Effector memory CD8-positive, alpha-beta T cell (primary cell): ENCODE measurements at regions not wholly inside any gene's neighbourhood (a gene's known extent, or its start where the extent isn't known, plus 50 kb on each side); places are given as distances from the start of the nearest gene placed in this dataset.
A peak's percentile ranks its signal among the peaks of the same experiment; 100 is the strongest.

Source experiments
- ATAC-seq: fragments of 150-1000 bp; cut with Tn5 transposase; replicated peaks from 2 replicates; pipeline ENCODE4 v1.10.0; 2021; ENCODE audit warnings: mild to moderate bottlenecking, moderate library complexity
- DNase-seq, 3 experiments: peaks; one replicate each; pipeline ENCODE4 v3.0.0; 2021
- H3K27ac Mint-ChIP-seq, 2 donors: one replicate each; pipeline ENCODE4 v1.8.0; 2022; ENCODE audit warnings: mild to moderate bottlenecking in 2 of 2, mixed read lengths in 2 of 2, moderate library complexity in 2 of 2
- H3K27me3 Mint-ChIP-seq, 2 donors: one replicate each; pipeline ENCODE4 v1.8.0; 2022; ENCODE audit warnings: mixed read lengths in 2 of 2
- H3K36me3 Mint-ChIP-seq: one replicate; pipeline ENCODE4 v1.8.0; 2022; ENCODE audit warnings: mild to moderate bottlenecking, moderate library complexity, mixed read lengths; ENCODE audit not compliant: insufficient read depth
- H3K4me1 Mint-ChIP-seq, 2 donors: one replicate each; pipeline ENCODE4 v1.8.0; 2022; ENCODE audit warnings: low read depth in 2 of 2, mixed read lengths in 2 of 2
- H3K4me3 Mint-ChIP-seq, 2 donors: one replicate each; pipeline ENCODE4 v1.8.0; 2022; ENCODE audit warnings: mild to moderate bottlenecking in 2 of 2, mixed read lengths in 2 of 2, moderate library complexity in 2 of 2
- H3K9me3 Mint-ChIP-seq, 2 donors: one replicate each; pipeline ENCODE4 v1.8.0; 2022; ENCODE audit warnings: mixed read lengths in 2 of 2

- H3K36me3 Mint-ChIP-seq, result no peaks in the 10 kb centered on the region
- DNase-seq (no peak), ATAC-seq (no peak)
- peaks cover 0 to 1% of the 10 kb centered on the region in 2 donors for H3K4me1 Mint-ChIP-seq
- no peak overlapping the region for H3K4me3 Mint-ChIP-seq
- peaks cover 15 to 16% of the 10 kb centered on the region in 2 donors for H3K27me3 Mint-ChIP-seq
- H3K27ac Mint-ChIP-seq, result no peak overlapping the region
- H3K9me3 Mint-ChIP-seq, result no peaks in the 10 kb centered on the region
These were observed 88.7 kb downstream of the TENT5C start for GRCh38 chr1:117694543-117694942.

- H3K36me3 Mint-ChIP-seq, result no peaks in the 10 kb centered on the region
- peaks cover 11 to 16% of the 10 kb centered on the region in 2 donors for H3K27me3 Mint-ChIP-seq
- DNase-seq (no peak), ATAC-seq (no peak)
- no peak overlapping the region for H3K27ac Mint-ChIP-seq
- H3K4me1 Mint-ChIP-seq, result peaks cover 0 to 1% of the 10 kb centered on the region in 2 donors
- no peaks in the 10 kb centered on the region for H3K9me3 Mint-ChIP-seq
- no peak overlapping the region for H3K4me3 Mint-ChIP-seq
These were observed 90.1 kb downstream of the TENT5C start for GRCh38 chr1:117695796-117696490.

- peaks cover 0 to 1% of the 10 kb centered on the region in 2 donors for H3K4me1 Mint-ChIP-seq
- DNase-seq, result no peak
- ATAC-seq, result no peak
- H3K27me3 Mint-ChIP-seq, result peaks cover 6 to 16% of the 10 kb centered on the region in 2 donors
- no peak overlapping the region for H3K27ac Mint-ChIP-seq
- no peak overlapping the region for H3K4me3 Mint-ChIP-seq
- H3K36me3 Mint-ChIP-seq, result no peaks in the 10 kb centered on the region
- no peaks in the 10 kb centered on the region for H3K9me3 Mint-ChIP-seq
These were observed 90.7 kb downstream of the TENT5C start for GRCh38 chr1:117696561-117696960.

- H3K27ac Mint-ChIP-seq, result no peak overlapping the region
- no peaks in the 10 kb centered on the region for H3K36me3 Mint-ChIP-seq
- H3K4me3 Mint-ChIP-seq, result no peak overlapping the region
- H3K27me3 Mint-ChIP-seq, result peaks cover 6 to 16% of the 10 kb centered on the region in 2 donors
- ATAC-seq, result no peak
- peaks cover 0 to 1% of the 10 kb centered on the region in 2 donors for H3K4me1 Mint-ChIP-seq
- DNase-seq, result no peak
- no peaks in the 10 kb centered on the region for H3K9me3 Mint-ChIP-seq
These were observed 91.5 kb downstream of the TENT5C start for GRCh38 chr1:117697220-117697781.

- Mint-ChIP-seq H3K4me3 (no peak overlapping the region), H3K4me1 (peaks cover 0 to 1% of the 10 kb centered on the region in 2 donors), H3K9me3 (no peaks in the 10 kb centered on the region), H3K27ac (peak overlapping the region in 1 of 2 donors; percentile 12), H3K27me3 (peaks cover 6 to 16% of the 10 kb centered on the region in 2 donors), H3K36me3 (no peaks in the 10 kb centered on the region)
- DNase-seq (no peak), ATAC-seq (no peak)
These were observed 92.7 kb downstream of the TENT5C start for GRCh38 chr1:117698398-117699160.

GRCh38 chr1:117699953-117700352 is 94.1 kb downstream of the TENT5C start:
- no peak for ATAC-seq
- Mint-ChIP-seq H3K27ac (peak overlapping the region in 1 of 2 donors; percentile 11), H3K4me3 (no peak overlapping the region), H3K27me3 (peaks cover 6 to 16% of the 10 kb centered on the region in 2 donors), H3K9me3 (no peaks in the 10 kb centered on the region), H3K36me3 (no peaks in the 10 kb centered on the region), H3K4me1 (peaks cover 0 to 1% of the 10 kb centered on the region in 2 donors)
- no peak for DNase-seq

- no peak overlapping the region for H3K27ac Mint-ChIP-seq
- H3K4me1 Mint-ChIP-seq, result peaks cover 0 to 1% of the 10 kb centered on the region in 2 donors
- no peak overlapping the region for H3K4me3 Mint-ChIP-seq
- ATAC-seq (no peak), DNase-seq (no peak)
- peaks cover 0 to 4% of the 10 kb centered on the region in 2 donors for H3K27me3 Mint-ChIP-seq
- H3K36me3 Mint-ChIP-seq, result no peaks in the 10 kb centered on the region
- H3K9me3 Mint-ChIP-seq, result no peaks in the 10 kb centered on the region
These were observed 96.8 kb downstream of the TENT5C start for GRCh38 chr1:117702654-117703053.

GRCh38 chr1:117707371-117707770 is 101.5 kb downstream of the TENT5C start:
- Mint-ChIP-seq H3K4me3 (no peak overlapping the region), H3K27me3 (peaks cover 0 to 14% of the 10 kb centered on the region in 2 donors), H3K9me3 (no peaks in the 10 kb centered on the region), H3K4me1 (no peaks in the 10 kb centered on the region), H3K36me3 (no peaks in the 10 kb centered on the region), H3K27ac (no peak overlapping the region)
- ATAC-seq (no peak), DNase-seq (no peak)

GRCh38 chr1:117708323-117709248 is 102.7 kb downstream of the TENT5C start:
- Mint-ChIP-seq H3K27ac (no peak overlapping the region), H3K36me3 (no peaks in the 10 kb centered on the region), H3K27me3 (peaks cover 0 to 14% of the 10 kb centered on the region in 2 donors), H3K4me1 (no peaks in the 10 kb centered on the region), H3K9me3 (no peaks in the 10 kb centered on the region), H3K4me3 (no peak overlapping the region)
- DNase-seq (no peak), ATAC-seq (no peak)

- Mint-ChIP-seq H3K27me3 (peaks cover 0 to 14% of the 10 kb centered on the region in 2 donors), H3K27ac (no peak overlapping the region), H3K36me3 (no peaks in the 10 kb centered on the region), H3K4me3 (no peak overlapping the region), H3K4me1 (no peaks in the 10 kb centered on the region), H3K9me3 (no peaks in the 10 kb centered on the region)
- ATAC-seq (no peak), DNase-seq (no peak)
These were observed 103.4 kb downstream of the TENT5C start for GRCh38 chr1:117709249-117709691.

- Mint-ChIP-seq H3K9me3 (no peaks in the 10 kb centered on the region), H3K27me3 (peaks cover 7 to 14% of the 10 kb centered on the region in 2 donors), H3K36me3 (no peaks in the 10 kb centered on the region)
These were observed 104.9 kb downstream of the TENT5C start for GRCh38 chr1:117710710-117711109.

GRCh38 chr1:117712621-117713020 is 106.8 kb downstream of the TENT5C start:
- ATAC-seq, result no peak
- no peaks in the 10 kb centered on the region for H3K9me3 Mint-ChIP-seq
- H3K27me3 Mint-ChIP-seq, result peaks cover 7 to 14% of the 10 kb centered on the region in 2 donors
- no peak for DNase-seq
- no peaks in the 10 kb centered on the region for H3K4me1 Mint-ChIP-seq
- no peak overlapping the region for H3K4me3 Mint-ChIP-seq
- H3K27ac Mint-ChIP-seq, result no peak overlapping the region
- no peaks in the 10 kb centered on the region for H3K36me3 Mint-ChIP-seq

More at GRCh38 chr1:117710710-117711109, 104.9 kb downstream of the TENT5C start:
- DNase-seq (no peak), ATAC-seq (no peak)
- Mint-ChIP-seq H3K4me1 (no peaks in the 10 kb centered on the region), H3K4me3 (no peak overlapping the region), H3K27ac (no peak overlapping the region)

- DNase-seq (no peak), ATAC-seq (no peak)
- Mint-ChIP-seq H3K36me3 (peaks cover 3% of the 10 kb centered on the region), H3K4me3 (no peak overlapping the region), H3K9me3 (peaks cover 0 to 1% of the 10 kb centered on the region in 2 donors), H3K27ac (peak overlapping the region in 1 of 2 donors; percentile 36), H3K27me3 (peaks cover 11 to 14% of the 10 kb centered on the region in 2 donors), H3K4me1 (peaks cover 0 to 7% of the 10 kb centered on the region in 2 donors)
These were observed 108.7 kb downstream of the TENT5C start for GRCh38 chr1:117714546-117714945.
